CD4-positive, alpha-beta T cell treated with Interferon alpha-2 for 1 hour (primary cell): ENCODE measurements at regions not wholly inside any gene's neighbourhood (a gene's known extent, or its start where the extent isn't known, plus 50 kb on each side); places are given as distances from the start of the nearest gene placed in this dataset.
A peak's percentile ranks its signal among the peaks of the same experiment; 100 is the strongest.

ENCODE experiments used
- DNase-seq, 2 donors: peaks; one replicate each; pipeline ENCODE4 v3.0.0-alpha.2; 2020 to 2022

DNA sequence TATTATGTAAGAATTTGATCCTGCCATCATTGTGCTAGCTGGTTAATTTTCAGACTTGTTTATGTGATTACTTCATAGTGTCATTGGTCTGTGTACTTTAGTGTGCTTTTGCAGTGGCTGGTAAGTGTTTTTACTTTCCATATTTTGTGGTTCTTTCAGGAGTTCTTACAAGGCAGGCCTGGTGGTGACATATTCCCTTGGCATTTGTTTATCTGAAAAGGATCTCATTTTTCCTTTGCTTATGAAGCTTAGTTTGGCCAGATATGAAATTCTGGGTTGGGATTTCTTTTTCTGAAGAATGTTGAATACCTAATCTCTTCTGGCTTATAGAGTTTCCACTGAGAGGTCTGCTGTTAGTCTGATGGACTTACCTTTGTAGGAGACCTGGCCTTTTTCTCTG lies 72.8 kb upstream of the MC4R start:
- DNase-seq: no peak

DNA sequence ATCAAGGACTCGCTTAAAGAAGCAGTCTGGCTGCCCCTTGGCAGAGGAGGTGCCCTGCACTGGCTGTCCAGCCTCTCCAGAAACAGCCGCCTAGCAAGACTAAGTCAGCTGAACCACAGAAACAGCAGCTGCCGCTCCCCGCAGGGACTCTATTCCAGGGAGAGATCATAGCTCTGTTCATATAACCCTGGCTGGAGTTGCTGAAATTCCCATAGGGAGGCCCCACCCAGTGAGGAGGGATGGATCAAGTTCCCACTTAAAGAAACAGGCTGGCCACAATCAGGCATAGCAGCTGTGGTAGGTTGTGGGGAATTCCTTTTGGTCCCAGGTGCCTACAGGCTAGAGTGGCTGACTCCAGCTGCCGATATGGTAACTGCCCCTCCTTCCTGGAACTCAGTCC lies 74.2 kb upstream of the MC4R start:
- DNase-seq: no peak

DNA sequence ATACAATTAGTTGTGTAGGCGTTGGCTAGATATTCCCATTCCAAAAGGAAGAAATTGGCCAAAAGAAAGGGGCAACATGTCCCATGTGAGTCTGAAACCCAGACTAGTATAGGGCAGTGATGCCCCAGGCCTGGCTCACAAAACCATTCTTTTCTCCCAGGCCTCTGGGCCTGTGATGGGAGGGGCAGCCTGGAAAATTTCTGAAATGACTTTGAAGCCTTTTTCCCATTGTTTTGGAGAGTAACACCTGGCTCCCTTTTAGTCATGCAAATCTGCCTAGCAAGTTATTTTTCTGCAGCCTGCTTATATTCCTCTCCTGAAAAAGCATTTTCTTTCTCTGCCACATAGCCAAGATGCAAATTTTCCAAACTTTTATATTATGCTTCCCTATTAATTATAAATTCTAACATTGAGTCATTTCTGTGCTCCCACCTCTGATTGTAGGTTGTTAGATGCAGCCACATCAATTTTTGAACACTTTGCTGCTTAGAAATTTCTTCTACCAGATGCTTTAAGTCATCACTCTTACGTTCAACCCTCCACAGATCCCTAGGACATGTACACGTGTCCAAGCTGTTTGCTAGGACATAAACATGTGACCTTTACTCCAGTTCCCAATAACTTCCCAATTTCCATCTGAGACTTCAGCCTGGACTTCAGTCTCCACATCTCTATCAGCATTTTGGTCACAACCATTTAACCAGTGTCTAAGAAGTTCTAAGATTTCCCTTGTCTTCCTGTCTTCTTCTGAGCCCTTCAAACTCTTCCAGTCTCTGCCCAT lies 76.1 kb upstream of the MC4R start:
- DNase-seq: no peak

DNA sequence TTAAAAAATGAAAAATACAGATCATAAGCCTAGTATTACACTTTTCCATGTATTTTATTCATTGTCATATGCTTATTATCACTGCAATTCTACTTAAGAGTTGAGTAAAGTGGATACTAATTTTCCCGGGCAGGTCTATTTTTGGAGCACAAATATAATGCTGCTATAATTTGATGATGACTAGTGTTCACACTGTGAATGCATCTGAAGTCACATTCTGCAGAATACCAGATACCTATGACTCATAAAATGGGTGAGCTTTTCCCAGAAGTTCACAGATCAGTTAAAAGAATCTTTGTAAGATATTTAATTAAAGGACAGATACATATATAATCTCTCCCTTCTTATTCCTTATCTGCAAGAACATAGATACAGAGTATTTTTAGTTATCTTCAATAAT lies 79.8 kb upstream of the MC4R start:
- DNase-seq: no peak

DNA sequence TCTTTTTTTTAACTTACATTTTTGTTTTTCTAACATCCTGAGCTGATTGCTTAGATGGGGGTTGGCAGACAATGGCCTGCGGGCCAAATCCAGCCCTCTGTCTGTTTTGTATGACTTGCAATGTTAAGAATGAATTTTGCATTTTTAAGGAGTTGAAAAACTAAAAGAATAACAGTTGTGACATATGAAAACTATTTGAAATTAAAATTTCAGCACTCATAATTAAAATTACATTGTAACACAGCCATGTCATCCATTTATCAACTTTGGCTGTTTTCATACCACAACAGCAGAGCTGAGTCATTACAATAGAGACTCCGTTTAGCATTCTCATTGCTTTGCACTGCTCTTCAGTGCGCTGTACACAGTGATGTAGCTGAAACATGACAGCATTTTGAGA lies 94.1 kb upstream of the MC4R start:
- DNase-seq: no peak

DNA sequence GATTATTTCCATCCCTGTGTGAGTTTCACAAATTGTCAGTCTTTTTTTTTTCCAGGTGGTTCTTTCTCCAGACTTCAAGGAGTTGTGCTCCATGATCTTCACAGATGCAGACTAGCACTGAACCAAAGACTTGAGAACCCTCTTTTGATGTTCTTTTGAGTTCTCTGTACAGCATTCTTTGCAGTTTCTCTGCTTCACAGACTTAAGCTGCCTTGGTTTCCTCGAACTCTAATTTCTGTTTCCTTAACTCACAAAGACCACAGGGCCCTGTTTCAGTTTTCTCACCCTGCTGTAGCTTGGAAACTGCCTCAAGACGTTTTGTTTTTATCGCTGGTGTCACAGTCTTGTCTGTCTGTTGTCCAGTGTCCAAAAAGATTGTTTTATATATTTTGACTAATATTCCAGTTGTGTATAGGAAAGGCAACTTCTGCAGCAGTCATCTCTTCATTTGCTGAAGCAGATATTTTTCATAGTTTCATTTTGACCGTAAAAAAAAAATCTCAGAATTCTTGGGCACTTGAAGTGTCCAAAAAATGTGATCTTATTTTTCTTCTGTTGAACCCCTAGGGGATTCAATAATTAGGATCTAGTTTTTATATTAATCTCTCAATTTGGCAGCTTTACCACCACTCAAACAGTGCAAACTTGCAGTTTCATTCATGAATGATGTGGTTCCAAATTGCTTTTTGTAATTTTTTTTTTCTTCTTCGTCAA lies 97.0 kb upstream of the MC4R start:
- no peak for DNase-seq

DNA sequence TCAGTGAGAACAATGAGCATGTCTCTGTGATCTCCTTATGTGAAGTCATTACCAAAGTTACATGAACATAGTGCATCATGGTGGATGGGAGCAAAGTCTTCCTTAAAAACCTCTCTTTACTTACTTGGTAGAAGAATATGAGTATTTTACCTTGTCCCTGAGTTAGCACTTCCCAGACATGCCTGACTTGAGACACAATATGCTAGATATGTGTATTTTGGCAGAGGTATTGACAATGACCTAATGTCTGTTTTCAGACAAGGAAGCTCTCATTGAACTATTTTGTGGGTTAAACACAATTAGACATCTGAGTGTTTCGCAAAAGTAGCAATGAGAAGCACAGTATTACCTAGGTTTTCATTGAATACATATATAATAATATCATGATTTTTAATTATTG lies 99.1 kb upstream of the MC4R start:
- no peak for DNase-seq

DNA sequence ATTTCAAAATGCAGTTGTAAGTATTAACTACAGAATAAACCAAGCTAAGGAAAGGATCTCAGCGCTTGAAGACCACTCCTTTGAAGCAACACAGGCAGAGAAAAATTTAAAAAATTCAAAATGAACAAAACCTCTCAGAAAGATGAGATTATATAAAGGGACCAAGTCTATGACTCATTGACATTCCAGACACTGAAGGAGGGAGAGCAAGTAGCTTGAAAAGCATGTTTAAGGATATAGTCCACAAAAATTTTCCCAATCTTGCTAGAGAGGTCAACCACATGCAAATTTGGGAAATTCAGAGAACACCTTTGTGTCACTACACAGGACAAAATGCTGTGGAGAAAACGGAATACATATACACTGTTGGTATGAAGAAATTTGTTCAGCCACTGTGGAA lies 112.6 kb upstream of the MC4R start:
- DNase-seq: no peak

DNA sequence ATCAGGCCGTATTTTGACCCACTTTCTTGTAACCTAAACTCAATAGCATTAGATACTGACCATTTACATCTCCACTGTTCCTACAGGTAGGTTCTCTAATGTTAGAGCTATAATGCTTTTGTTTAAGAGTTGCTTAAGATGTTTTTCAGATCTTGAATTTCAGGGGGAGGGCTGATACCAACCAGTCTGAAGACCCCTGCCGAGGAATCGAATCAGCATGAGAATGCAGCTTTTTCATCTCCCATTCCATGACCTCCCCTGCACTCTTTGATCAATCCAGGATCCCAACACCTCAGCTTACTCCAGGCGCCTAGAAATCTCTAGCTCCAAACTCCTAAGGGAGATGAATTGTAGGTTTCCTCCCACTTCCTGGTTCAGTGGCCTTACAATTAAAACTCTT lies 120.5 kb upstream of the MC4R start:
- no peak for DNase-seq

DNA sequence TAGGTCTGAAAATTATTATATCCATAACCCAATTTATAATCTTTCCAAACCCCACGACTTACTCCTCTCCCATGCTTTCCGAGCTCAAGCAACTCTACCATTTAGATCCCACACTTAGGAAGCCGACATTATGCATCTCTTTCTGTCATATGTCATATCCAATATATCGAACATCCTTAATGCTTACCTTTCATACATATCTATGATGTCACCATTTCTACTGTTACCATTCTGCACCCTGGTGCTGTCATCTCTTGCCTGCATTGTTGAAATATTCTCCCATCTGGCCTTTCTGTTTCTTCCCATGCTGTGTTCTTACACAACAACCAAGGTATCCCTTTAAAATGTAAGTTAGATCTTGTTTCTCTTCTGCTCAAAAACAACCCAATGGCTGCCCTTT lies 127.1 kb upstream of the MC4R start:
- no peak for DNase-seq

DNA sequence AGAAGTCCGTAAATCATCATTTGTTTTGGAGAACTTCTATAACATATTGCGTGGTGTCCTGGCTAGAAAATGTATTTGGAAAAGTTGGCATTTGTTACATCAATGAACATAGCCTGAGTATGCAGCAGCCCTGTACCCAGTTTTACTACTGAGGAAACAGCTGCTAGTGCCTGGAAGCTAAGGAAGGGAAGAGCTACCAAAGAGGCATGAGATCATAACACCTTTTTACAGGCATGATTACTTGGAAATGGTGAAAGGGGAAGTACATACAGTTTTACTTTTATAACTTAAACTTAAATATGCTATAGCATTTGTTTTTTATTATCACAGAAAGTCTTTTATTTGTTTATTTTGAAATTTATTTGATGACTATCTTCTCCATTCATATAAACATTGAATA lies 128.4 kb upstream of the MC4R start:
- DNase-seq: no peak

DNA sequence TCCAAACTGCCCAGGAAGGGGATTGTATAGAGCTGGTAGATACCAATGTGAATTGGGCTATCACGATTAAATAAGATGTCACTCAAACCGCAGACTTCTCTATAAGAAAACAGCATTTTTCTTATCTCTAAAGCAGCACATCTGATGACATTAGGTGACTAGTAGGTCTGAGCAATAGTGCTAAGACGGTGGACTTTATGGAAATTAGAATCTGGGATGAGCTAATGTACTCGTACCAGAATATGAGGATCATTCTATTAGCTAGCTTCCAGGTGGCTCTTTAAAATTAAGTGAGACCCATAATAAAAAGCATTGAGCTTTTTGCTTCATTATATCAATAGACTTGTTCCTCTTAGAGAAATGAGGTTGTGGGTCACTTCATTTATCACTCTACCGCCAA lies 130.0 kb upstream of the MC4R start:
- DNase-seq: no peak

DNA sequence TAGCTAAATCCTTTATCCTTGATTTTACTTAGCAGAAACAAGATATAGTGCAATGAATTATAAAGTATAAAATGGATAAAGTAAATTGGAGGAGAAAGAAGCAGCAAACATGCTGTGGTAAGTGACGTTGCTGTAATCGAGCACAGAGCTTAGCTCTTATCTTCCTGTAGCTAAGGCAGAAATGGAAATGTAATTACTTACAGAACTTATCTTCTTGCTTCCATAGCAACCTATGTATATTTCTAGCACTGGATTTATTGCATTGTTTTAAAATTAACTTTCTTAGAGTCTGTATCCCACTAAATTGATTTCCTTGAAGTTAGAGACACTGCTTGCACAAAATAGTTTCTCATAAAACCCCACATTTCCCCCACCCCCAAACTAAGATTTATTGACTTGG lies 130.6 kb upstream of the MC4R start:
- no peak for DNase-seq

DNA sequence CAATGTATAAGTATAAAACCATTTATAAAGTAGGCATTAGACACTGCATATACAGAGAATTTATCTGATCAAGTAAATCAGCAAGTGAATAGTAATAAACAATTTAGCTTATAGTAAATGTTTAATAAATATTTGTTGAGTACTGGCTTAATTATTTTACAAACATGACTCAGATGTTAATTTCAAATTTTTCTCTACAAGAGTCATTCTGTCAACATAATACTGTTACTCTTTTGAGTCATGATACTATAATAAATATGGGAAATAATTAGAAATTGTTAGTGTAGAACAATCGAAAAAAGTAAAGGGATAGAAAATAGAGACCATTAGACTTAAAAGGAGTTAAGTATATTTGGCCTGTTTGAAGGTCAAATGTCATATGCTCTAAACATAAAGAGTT lies 133.6 kb upstream of the MC4R start:
- no peak for DNase-seq

DNA sequence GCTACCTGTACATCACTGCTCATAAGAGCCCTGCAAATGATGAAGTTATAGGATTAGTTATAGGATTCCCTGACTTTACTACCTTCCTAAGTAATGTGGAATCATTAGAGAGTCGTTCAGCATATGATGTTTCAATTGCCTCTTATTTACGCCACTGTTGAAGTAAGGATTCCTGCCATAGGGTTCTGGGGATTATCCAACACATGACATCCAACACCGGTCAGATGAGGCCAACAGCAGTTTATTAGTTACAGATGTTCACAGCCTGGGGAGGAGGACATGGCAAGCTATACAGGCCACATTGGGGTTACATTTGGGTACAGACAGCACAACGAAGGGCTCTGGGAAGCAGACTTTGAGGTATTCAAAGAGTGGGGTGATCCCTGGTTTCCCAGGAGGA lies 134.1 kb upstream of the MC4R start:
- no peak for DNase-seq

DNA sequence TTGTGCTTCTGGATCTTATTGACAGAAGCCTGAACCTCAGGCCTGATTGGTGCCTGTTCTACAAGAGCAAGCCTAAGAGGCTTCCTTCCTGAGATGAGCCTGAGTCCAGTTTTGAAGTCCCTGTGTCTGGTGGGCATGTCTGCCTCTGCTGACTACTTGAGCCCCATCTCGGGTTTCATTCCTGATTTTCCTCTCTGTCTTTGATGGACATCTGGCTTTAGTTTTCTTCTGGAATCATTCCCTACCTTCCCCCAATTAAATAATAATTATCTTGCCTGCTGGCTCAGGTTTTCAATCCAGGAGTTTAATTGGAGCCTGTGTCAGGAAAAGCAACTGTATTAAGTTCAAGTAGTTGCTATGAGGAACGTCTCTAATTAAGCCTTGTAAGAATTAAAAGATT lies 135.5 kb upstream of the MC4R start:
- DNase-seq: no peak

DNA sequence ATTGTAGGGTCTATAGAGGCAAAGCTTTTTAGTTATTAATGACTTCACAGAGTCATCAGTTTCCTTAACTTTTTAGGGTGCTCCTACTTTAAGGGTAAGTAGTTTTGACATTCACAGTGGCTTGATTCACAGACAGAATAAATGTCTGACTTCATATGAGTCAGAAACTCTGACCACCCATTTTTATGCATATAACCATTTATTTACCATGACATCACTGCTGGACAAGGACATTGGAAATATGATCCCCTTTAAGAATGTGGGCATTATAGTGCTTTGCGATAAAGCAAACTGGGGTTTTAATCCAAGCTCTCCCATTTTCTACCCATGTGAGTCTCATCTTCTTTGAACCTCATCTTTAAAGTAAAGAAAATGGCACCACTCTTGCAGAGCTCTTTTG lies 162.0 kb upstream of the MC4R start:
- no peak for DNase-seq

DNA sequence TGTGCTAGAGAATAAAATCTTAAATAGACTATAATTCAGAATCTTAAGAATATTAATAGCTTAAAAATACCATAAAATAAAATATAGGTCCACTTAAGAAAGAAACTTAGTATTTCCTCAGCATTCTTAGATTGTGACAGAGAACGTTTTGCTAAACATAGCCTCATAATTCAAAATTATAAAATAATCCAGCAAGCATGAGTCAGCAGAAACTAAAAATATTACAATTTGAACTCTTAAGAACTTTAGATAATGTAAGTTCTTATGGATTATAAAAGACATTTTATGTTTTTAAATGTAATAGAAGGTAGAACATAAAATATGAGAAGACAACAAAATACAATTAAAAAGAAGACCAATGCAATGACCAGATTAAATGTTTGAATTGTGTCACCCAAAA lies 164.5 kb upstream of the MC4R start:
- no peak for DNase-seq

DNA sequence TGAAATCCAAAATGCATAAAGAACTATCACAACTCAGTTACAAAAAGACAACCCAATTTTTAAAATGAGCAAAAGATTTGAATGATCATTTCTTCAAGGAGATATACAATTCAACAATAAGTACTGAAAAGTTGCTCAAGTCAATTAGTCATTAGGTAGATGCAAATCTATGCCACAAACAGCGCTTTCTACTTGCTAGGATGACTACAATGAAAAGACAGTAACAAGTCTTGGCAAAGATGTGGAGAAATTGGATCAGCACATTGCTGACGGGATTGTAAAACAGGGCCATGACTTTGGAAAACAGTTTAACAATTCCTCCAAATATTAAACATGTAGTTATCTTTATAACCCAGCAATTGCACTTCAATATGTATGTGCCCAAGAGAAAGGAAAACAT lies 166.3 kb upstream of the MC4R start:
- no peak for DNase-seq

DNA sequence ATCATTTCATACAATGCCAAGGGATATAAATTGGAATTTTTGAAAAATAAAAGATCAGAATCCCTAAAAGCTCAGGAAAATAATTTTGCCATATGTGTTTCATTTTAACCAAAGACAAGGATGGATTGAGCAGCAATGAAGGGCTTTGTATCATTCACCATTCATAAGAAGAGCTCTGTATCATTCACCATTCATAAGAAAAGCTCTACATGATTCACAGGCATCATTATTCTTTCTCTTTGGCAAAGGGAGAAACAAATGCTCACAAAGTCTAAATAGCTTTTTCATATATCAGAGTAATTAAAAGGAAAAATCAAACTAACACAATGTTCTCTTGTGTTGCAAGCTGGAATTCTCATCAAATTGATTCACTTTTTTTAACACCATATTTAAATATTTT lies 169.1 kb upstream of the MC4R start:
- no peak for DNase-seq

DNA sequence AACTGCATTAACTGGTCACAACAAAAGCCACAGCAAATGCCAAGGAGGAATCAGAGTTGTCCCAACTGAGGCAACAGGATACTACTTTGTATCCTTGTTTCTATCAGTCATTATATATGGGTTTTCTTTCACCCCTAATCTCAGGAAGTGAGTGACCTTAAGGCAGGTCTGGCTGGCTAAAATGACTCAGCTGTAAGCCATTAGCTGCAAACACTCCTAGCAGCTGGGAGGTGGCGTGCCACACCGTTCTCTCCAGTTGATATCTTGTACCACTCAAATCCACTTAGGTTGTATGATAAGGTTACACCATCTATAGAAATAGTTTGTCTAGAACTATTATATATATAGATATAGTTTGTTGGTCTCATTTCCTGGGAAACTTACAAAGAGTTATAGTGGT lies 171.1 kb upstream of the MC4R start:
- no peak for DNase-seq

DNA sequence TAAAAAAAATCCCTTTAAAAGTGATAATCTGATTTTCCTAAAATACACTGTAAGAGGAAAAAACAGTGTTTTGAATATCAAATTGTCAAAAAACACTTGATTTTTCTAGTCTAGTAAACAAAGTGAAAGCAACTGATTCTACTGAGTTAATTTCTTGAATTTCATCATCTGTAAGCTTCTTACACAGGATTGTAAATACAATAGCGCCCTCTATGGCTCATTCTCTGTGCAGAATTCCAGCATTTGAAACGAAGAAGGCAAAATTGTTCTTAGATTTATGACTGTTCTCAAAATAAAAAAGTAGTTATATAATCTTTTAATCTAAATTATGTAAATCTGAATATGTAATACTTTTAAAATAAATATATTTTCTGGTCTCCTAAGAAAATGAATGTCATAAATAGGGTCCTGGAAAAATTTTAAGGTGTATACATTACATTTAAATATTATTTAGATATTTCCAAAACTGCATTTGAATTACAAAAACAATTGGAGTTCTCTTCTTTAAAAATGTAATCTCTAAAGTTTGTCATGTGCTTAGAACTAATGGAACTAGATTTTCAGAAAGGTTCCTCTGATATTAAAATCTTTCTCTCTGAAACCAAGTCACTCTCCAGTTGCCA lies 176.9 kb upstream of the MC4R start:
- peak in 1 of 2 donors; percentile 28 for DNase-seq

DNA sequence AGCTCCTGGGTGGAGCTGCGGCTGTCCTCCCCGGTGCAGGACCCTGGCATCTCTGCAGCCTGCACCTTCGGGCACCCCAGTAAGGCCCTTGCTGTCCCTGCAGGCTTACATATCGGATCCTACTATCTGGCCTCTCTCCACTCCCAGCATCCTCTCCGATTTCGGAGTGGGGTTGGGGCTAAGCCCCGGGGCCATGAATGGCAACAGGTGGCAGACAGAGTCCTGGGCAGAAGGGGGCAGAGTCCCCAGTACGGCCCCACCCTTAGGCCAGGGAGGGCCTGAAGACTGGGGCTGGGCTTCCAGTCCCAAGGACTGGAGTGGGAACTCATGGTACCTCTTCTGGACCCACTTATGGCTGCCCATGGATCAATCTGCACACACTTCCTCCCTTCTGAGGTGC lies 180.4 kb upstream of the MC4R start:
- no peak for DNase-seq

DNA sequence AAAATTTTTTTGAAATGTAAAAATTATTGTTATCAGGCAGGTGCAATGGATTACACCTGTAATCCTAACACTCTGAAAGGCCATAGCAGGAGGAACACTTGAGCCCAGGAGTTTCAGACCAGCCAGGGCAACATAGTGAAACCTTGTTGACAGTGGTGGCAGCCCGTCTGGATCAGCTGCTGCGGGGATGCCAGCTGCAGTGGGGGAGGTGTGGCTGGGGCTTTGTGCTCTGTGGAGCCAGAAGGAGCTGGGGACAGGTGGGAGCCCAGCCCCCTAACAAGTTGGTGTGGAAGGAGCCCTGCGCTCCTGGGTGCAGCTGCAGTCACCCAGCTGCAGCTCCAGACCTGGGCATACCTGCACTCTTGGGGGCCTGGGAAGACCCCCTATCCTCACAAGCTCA lies 182.4 kb upstream of the MC4R start:
- no peak for DNase-seq

DNA sequence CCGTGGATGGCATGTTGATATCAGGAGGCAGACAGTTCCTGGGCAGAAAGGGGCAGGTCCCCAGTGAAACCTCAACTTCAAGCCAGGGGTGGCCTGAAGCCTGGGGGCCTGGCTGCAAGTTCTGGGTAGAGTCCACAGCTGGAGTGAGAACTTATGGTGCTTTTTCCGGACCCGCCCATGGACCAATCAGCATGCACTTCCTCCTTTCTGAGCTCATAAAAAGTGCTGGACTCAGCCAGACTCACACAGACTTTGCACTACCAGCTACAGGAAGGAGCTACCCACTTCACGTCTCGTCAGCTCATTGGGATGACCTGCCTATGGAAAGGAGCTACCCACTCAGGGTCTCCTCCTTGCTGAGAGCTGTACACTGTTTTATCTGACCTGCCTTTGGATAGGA lies 183.1 kb upstream of the MC4R start:
- DNase-seq: no peak
